ENCODE measurements at regions not wholly inside any gene's neighbourhood (a gene's known extent, or its start where the extent isn't known, plus 50 kb on each side); places are given as distances from the start of the nearest gene placed in this dataset.

- no peak overlapping the region for H4K8ac ChIP-seq (ENCODE audit: low read depth in 2 of 2, low read length in 2 of 2)
- BruUV-seq (replicated peaks) = no TSS peak
- CTCF ChIA-PET = no interaction called here
- H3K9ac ChIP-seq (ENCODE audit: low read depth, low read length) = no peak overlapping the region
- DNase-seq = no peak
- H2BK20ac ChIP-seq (ENCODE audit: low read depth, low read length) = no peak overlapping the region
- dilution Hi-C loops (cut with HindIII; ENCODE audit: low sequenced_read_pairs, unreplicated experiment) = no loop called here
- H3K27ac ChIP-seq (ENCODE audit: insufficient read depth, low read length) = no peak overlapping the region
- ATAC-seq (ENCODE audit: low read depth) = no peak
- H3K4me2 ChIP-seq (ENCODE audit: low read depth, low read length) = no peak overlapping the region
- H2AFZ ChIP-seq (replicated peaks; ENCODE audit: low read length, poor library complexity) = no peak overlapping the region
- no peak overlapping the region for H3K23ac ChIP-seq (ENCODE audit: low read depth, low read length)
- H2BK15ac ChIP-seq (ENCODE audit: low read depth, low read length) = no peak overlapping the region
- H4K20me1 ChIP-seq (ENCODE audit: insufficient read depth, low read length) = no peaks in the 10 kb centered on the region
- no peak for TF ChIP-seq RAD21 (IDR thresholded peaks at IDR 0.05; ENCODE audit: low read length)
- no peak for TF ChIP-seq BHLHE40 (IDR thresholded peaks at IDR 0.05; ENCODE audit: low read depth, low read length)
- TF ChIP-seq CHD1 (IDR thresholded peaks at IDR 0.05; ENCODE audit: low read depth, low read length) = no peak
- no peak for TF ChIP-seq MAFK (IDR thresholded peaks at IDR 0.05; ENCODE audit: low read depth, low read length)
- no peak for TF ChIP-seq RCOR1 (IDR thresholded peaks at IDR 0.05; ENCODE audit: insufficient replicate concordance, low read length)
- TF ChIP-seq SMC3 (IDR thresholded peaks at IDR 0.05; ENCODE audit: low read depth, low read length) = no peak
- no peak for TF ChIP-seq CEBPB (IDR thresholded peaks at IDR 0.05; ENCODE audit: low read depth, low read length)
- TF ChIP-seq NFE2L2 (IDR thresholded peaks at IDR 0.05; ENCODE audit: low read depth, low read length) = no peak
- no peak for TF ChIP-seq POLR2A (IDR thresholded peaks at IDR 0.05; ENCODE audit: low read depth, low read length)
- no peak for TF ChIP-seq CTCF (conservative IDR thresholded peaks at IDR 0.05; ENCODE audit: low read depth, low read length)
- no peak for TF ChIP-seq USF2 (IDR thresholded peaks at IDR 0.05; ENCODE audit: low read depth, low read length)
- no peak for TF ChIP-seq MXI1 (IDR thresholded peaks at IDR 0.05; ENCODE audit: borderline replicate concordance, low read depth, low read length)
- no peak for TF ChIP-seq RFX5 (IDR thresholded peaks at IDR 0.05; ENCODE audit: low read depth, low read length)
- no peak for TF ChIP-seq FOS (IDR thresholded peaks at IDR 0.05; ENCODE audit: low read depth, low read length)
- TF ChIP-seq ELK1 (IDR thresholded peaks at IDR 0.05; ENCODE audit: borderline replicate concordance, low read depth, low read length) = no peak
- TF ChIP-seq MAZ (IDR thresholded peaks at IDR 0.05; ENCODE audit: borderline replicate concordance, low read depth, low read length) = no peak
- no peak overlapping the region for H4K91ac ChIP-seq (ENCODE audit: insufficient read depth, low read depth, low read length)
- no peaks in the 10 kb centered on the region for H3K79me1 ChIP-seq (ENCODE audit: low read depth in 1 of 2, low read length in 2 of 2)
- POLR2A ChIA-PET (ENCODE audit: unreplicated experiment) = no interaction called here
- H3K56ac ChIP-seq (ENCODE audit: extremely low read depth, insufficient read depth, low read length) = no peak overlapping the region
- in situ Hi-C loops (cut with MboI; ENCODE audit: low sequenced_read_pairs) = no loop called here
- intact Hi-C loops (cut with micrococcal nuclease) = no loop called here
- no peaks in the 10 kb centered on the region for H3K9me1 ChIP-seq (ENCODE audit: insufficient read depth, low read length)
- H3K27me3 ChIP-seq (ENCODE audit: control insufficient read depth, insufficient read depth, low read length) = no peaks in the 10 kb centered on the region
- H4K5ac ChIP-seq (ENCODE audit: low read depth, low read length) = no peak overlapping the region
- H3K4me3 ChIP-seq (ENCODE audit: insufficient read depth, low read depth, low read length) = no peak overlapping the region
- no peak overlapping the region for H2AK5ac ChIP-seq (ENCODE audit: low read depth, low read length)
- H3K4ac ChIP-seq (ENCODE audit: low read depth, low read length) = no peak overlapping the region
- H3K4me1 ChIP-seq (ENCODE audit: control insufficient read depth, insufficient read depth, low read length) = no peaks in the 10 kb centered on the region
- H3K14ac ChIP-seq (replicated peaks; ENCODE audit: low read depth, low read length) = no peak overlapping the region
- H2BK120ac ChIP-seq (ENCODE audit: low read depth, low read length) = no peak overlapping the region
- H3K36me3 ChIP-seq (ENCODE audit: control insufficient read depth, insufficient read depth, low read length) = no peaks in the 10 kb centered on the region
- WGBS, 2 experiments (ENCODE audit: extremely low coverage in 2 of 2, insufficient read length in 1 of 2) = 78% methylated on average over 2 of the region's 7 CpGs; no CpG with 5 or more reads in 1 of the 2 experiments
- peaks cover 22% of the 10 kb centered on the region for H3K9me3 ChIP-seq (ENCODE audit: control insufficient read depth, insufficient read depth, low read length)
- no peak overlapping the region for H3K18ac ChIP-seq (ENCODE audit: low read depth, low read length)
- H2BK5ac ChIP-seq (ENCODE audit: low read depth, low read length, poor library complexity, severe bottlenecking) = no peak overlapping the region
- H2AK9ac ChIP-seq (replicated peaks; ENCODE audit: low read depth, low read length, poor library complexity) = no peak overlapping the region
These were observed 922.0 kb downstream of the NLGN4X start for GRCh38 chrX:5306654-5307121.

All from IMR-90 (cell line).